ENCODE measurements at regions not wholly inside any gene's neighbourhood (a gene's known extent, or its start where the extent isn't known, plus 50 kb on each side); places are given as distances from the start of the nearest gene placed in this dataset.

DNA sequence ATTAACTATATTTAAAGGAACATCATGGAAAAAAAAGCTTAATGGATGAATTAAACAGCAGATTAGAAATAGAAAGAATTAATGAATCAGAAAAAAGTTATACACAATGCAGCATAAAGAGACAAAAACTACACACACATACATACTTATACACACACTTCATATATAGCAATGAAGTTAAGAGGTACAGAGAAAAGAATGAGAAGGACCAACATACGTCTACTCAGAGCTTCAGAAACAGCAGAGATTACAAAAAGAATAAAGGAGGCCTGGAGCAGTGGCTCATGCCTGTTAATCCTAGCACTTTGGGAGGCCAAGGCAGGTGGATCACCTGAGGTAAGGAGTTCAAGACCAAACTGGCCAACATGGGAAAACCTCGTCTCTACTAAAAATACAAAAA lies 133.9 kb upstream of the TNPO1 start:
- no peak for TF ChIP-seq EP300 (IDR thresholded peaks at IDR 0.05)
- TF ChIP-seq, protein P1, sequence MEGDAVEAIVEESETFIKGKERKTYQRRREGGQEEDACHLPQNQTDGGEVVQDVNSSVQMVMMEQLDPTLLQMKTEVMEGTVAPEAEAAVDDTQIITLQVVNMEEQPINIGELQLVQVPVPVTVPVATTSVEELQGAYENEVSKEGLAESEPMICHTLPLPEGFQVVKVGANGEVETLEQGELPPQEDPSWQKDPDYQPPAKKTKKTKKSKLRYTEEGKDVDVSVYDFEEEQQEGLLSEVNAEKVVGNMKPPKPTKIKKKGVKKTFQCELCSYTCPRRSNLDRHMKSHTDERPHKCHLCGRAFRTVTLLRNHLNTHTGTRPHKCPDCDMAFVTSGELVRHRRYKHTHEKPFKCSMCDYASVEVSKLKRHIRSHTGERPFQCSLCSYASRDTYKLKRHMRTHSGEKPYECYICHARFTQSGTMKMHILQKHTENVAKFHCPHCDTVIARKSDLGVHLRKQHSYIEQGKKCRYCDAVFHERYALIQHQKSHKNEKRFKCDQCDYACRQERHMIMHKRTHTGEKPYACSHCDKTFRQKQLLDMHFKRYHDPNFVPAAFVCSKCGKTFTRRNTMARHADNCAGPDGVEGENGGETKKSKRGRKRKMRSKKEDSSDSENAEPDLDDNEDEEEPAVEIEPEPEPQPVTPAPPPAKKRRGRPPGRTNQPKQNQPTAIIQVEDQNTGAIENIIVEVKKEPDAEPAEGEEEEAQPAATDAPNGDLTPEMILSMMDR (IDR thresholded peaks at IDR 0.05): no peak
- TF ChIP-seq POLR2A (IDR thresholded peaks at IDR 0.05): no peak

Data from ovary (tissue), 3 donors.